Activated CD4-positive, alpha-beta T cell treated with anti-CD3 and anti-CD28 coated beads for 36 hours (primary cell): ENCODE measurements at regions not wholly inside any gene's neighbourhood (a gene's known extent, or its start where the extent isn't known, plus 50 kb on each side); places are given as distances from the start of the nearest gene placed in this dataset.

Source experiments
- ATAC-seq: fragments of 200-7000 bp; cut with Tn5 transposase; one replicate; pipeline ENCODE4 v1.10.0; 2021; ENCODE audit warnings: mild to moderate bottlenecking, moderate library complexity
- CTCF ChIA-PET: fragments of 350-600 bp; sonication (Branson Sonifier 250); formaldehyde crosslinking; loops from one replicate; lab custom pipeline; 2021; ENCODE audit warnings: antibody characterized with exemption; lab: Charles Lee
- POLR2A ChIA-PET: fragments of 350-600 bp; sonication (Branson Sonifier 250); formaldehyde crosslinking; loops from one replicate; lab custom pipeline; 2021; ENCODE audit warnings: antibody characterized with exemption, inconsistent platforms; lab: Charles Lee
- DNase-seq: peaks from one replicate; pipeline ENCODE4 v3.0.0-alpha.2; 2020
- H3K27ac Mint-ChIP-seq: one replicate; pipeline ENCODE4 v1.8.0; 2021; ENCODE audit warnings: mixed read lengths
- H3K27me3 Mint-ChIP-seq: one replicate; pipeline ENCODE4 v1.8.0; 2021; ENCODE audit warnings: mixed read lengths
- H3K36me3 Mint-ChIP-seq: one replicate; pipeline ENCODE4 v1.8.0; 2021; ENCODE audit warnings: low read depth, mixed read lengths
- H3K4me1 Mint-ChIP-seq: one replicate; pipeline ENCODE4 v1.8.0; 2021; ENCODE audit warnings: mixed read lengths
- H3K4me3 Mint-ChIP-seq: one replicate; pipeline ENCODE4 v1.8.0; 2021; ENCODE audit warnings: mild to moderate bottlenecking, moderate library complexity, mixed read lengths
- H3K9me3 Mint-ChIP-seq: one replicate; pipeline ENCODE4 v1.8.0; 2021; ENCODE audit warnings: low read depth, mixed read lengths
- intact Hi-C, 2 experiments: fragments of 100-400 bp; cut with DNase I in 1 of 2; cut with micrococcal nuclease in 1 of 2; formaldehyde crosslinking; loops; one replicate each; pipeline versions ENCODE4 v1.14.2 to v1.15.1; 2022 to 2024; cut with DNase I, micrococcal nuclease

DNA sequence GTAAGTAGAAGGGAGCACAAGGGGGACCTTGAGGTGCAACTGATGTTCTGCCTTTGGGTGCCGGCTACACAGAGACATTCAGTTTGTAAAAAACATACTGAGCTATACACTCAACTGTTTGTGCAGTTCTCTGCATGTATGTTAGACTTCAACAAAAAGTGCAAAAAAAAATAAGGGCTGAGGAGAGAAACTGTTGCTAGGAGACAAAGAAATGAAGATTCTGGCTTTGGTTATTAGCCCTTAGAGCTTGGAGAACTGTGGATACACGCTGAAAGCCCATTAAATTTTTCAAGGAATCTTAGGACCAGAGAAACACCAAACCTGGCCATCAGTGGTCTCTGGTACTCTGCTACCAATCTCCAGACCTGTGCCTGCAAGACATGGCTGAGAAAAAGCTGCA, 207.6 kb upstream of the NSMCE3 start:
- ATAC-seq (no peak), DNase-seq (no peak)
- intact Hi-C loops: no loop called here
- H3K9me3 Mint-ChIP-seq: no peaks in the 10 kb centered on the region
- H3K4me1 Mint-ChIP-seq: no peaks in the 10 kb centered on the region
- POLR2A ChIA-PET: no interaction called here
- H3K27me3 Mint-ChIP-seq: peaks cover 2% of the 10 kb centered on the region
- H3K4me3 Mint-ChIP-seq: no peak overlapping the region
- CTCF ChIA-PET: no interaction called here
- H3K36me3 Mint-ChIP-seq: no peaks in the 10 kb centered on the region
- no peak overlapping the region for H3K27ac Mint-ChIP-seq

DNA sequence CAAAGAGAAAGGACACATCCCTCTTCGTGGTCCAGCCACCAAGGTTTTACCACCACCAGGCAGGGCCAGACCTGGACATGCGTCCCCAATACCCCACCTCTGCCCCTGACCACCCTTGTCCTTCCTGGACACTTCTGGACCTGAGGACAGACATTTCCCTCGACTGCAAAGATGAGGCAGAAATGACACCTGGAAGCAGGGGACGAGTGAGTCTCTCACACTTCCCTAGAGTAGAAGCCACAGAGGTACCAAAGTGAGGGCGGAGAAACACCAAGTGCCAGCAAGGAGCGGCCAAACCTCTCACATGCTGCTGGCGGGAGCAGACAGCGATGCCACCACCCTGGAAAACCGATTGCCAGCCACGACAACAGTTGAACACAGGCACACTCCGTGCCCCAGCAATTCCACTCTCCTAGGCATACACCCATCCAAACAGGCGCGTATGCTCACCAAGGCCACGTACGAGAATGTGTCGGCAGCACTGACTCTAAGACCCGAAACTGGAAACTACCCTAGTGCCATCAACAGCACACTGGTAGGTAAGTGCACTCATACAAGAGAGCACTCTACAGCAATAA, 207.0 kb upstream of the NSMCE3 start:
- ChIA-PET CTCF (no interaction called here), POLR2A (no interaction called here)
- no peaks in the 10 kb centered on the region for H3K4me1 Mint-ChIP-seq
- DNase-seq (no peak), ATAC-seq (no peak)
- no peak overlapping the region for H3K4me3 Mint-ChIP-seq
- H3K9me3 Mint-ChIP-seq: no peaks in the 10 kb centered on the region
- no peak overlapping the region for H3K27ac Mint-ChIP-seq
- intact Hi-C loops: no loop called here
- peaks cover 2% of the 10 kb centered on the region for H3K27me3 Mint-ChIP-seq
- no peaks in the 10 kb centered on the region for H3K36me3 Mint-ChIP-seq

DNA sequence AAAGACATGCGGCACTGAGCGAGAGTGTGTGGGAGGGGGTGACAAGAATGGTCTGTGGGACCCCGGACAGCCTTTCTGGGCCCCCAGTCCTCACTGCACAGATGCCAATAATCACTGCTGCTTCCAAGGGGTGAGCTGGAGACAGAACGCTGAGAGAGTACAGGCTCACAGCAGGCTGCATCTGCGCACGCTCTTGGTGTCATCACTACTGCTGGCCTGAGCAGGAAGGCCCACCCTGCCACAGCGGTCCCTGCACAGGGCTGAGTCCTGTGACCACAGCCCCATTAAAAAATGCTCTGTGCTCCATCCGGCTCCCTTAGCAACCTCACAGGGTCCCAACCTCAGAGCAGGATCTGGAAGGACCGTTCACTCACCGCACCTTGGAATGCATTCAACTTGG, 205.5 kb upstream of the NSMCE3 start:
- Mint-ChIP-seq H3K27ac (no peak overlapping the region), H3K27me3 (peaks cover 2% of the 10 kb centered on the region), H3K36me3 (no peaks in the 10 kb centered on the region), H3K4me1 (no peaks in the 10 kb centered on the region), H3K9me3 (no peaks in the 10 kb centered on the region), H3K4me3 (no peak overlapping the region)
- POLR2A ChIA-PET: no interaction called here
- CTCF ChIA-PET: no interaction called here
- intact Hi-C loops: no loop called here
- DNase-seq (no peak), ATAC-seq (no peak)

DNA sequence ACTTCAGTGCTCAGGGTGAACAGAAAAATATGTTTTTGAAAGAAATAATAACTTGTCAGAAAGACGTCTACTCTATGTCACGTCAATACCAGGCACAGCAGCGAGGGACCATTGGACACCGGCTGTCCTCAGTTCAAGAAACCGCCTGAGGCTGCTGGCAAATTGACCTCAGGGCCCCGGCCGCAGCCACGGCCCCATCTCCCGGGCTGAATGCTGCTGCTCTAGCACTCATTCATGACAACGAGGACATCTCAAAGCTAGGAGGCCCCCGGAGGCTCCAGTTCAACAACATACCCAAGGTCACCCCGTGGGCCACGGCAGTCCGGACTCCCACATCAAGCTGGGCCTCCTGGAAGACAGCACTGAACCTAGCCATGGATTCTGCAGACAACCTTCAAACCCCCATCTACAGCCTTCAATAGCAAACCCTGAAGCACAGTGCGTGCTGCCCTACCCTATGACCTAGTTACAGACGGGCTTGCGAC, 204.0 kb upstream of the NSMCE3 start:
- ChIA-PET CTCF (no interaction called here), POLR2A (no interaction called here)
- Mint-ChIP-seq H3K36me3 (no peaks in the 10 kb centered on the region), H3K27ac (no peak overlapping the region), H3K4me3 (no peak overlapping the region), H3K9me3 (no peaks in the 10 kb centered on the region), H3K4me1 (no peaks in the 10 kb centered on the region), H3K27me3 (no peaks in the 10 kb centered on the region)
- no peak for DNase-seq
- intact Hi-C loops: no loop called here
- ATAC-seq: no peak

DNA sequence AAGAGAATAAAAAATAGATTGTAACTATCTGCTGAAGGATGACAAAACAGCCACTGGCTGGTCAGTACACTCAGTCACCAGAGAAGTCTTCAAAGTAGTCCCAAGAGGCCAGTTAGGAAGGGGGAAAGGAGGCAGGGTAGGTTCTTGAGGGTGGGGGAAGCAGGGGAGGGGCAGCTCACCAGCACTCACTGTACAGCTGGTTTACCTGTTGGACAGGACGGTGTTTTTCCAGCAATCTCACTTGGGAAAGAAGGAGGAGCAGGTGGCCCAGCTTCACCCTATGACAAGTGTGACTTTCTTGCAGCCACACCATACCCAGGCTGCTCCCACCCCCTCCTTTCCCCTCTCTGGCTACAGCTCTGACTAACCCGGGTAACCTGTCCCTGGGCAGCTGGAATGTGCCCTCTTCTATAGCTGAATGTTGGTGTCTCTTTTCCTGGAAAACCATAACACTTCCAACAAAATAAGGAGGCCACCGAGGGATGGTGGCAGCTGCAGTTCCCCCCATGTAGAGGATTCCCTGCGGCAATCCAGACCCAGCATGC, 203.4 kb upstream of the NSMCE3 start:
- no peaks in the 10 kb centered on the region for H3K9me3 Mint-ChIP-seq
- no peaks in the 10 kb centered on the region for H3K4me1 Mint-ChIP-seq
- no peaks in the 10 kb centered on the region for H3K36me3 Mint-ChIP-seq
- no peak overlapping the region for H3K27ac Mint-ChIP-seq
- DNase-seq (no peak), ATAC-seq (no peak)
- intact Hi-C loops: no loop called here
- ChIA-PET POLR2A (no interaction called here), CTCF (no interaction called here)
- H3K4me3 Mint-ChIP-seq: no peak overlapping the region
- H3K27me3 Mint-ChIP-seq: no peaks in the 10 kb centered on the region

DNA sequence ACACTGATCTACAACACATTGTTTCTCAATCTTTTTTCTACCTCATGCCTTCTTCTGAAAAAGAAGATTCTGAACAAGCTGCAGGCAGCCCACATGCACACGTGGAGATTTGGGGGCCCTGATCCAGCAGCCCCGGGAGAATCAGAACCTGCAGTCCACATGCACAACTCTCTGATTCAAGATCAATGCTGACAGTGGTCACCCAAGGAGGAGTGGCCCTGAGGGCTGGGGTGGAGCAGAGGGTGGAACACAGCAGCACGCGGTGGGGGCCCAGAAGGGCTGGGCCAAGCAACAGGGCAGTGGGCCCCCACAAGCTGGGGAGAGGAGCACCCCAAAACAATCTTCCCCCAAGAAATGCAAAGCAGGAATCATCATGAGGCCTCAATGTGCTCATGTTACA, 202.1 kb upstream of the NSMCE3 start:
- no peak for ATAC-seq
- intact Hi-C loops: no loop called here
- H3K36me3 Mint-ChIP-seq: no peaks in the 10 kb centered on the region
- H3K4me3 Mint-ChIP-seq: no peak overlapping the region
- H3K27ac Mint-ChIP-seq: no peak overlapping the region
- H3K4me1 Mint-ChIP-seq: no peaks in the 10 kb centered on the region
- no peaks in the 10 kb centered on the region for H3K9me3 Mint-ChIP-seq
- POLR2A ChIA-PET: no interaction called here
- DNase-seq: no peak
- CTCF ChIA-PET: no interaction called here
- H3K27me3 Mint-ChIP-seq: no peaks in the 10 kb centered on the region

DNA sequence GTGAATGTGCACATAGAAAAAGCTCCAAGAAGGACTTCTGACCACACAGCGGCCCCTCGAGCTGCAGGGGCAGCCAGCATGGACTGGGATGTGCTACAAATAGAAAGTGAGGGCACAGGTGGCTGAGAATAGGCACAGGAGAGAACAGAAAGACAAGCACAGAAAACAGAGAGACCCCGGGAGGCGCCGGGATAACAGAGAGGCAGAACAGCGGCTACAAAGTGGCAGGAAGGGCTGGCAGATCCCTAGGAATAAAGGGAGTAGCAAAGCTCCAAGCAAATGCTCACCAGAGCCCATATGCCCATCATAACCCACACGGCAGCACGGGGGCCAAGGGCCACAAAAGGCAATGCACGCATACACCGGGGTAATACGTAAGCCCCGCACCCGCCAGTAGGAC, 201.7 kb upstream of the NSMCE3 start:
- ChIA-PET POLR2A (no interaction called here), CTCF (no interaction called here)
- no peaks in the 10 kb centered on the region for H3K27me3 Mint-ChIP-seq

DNA sequence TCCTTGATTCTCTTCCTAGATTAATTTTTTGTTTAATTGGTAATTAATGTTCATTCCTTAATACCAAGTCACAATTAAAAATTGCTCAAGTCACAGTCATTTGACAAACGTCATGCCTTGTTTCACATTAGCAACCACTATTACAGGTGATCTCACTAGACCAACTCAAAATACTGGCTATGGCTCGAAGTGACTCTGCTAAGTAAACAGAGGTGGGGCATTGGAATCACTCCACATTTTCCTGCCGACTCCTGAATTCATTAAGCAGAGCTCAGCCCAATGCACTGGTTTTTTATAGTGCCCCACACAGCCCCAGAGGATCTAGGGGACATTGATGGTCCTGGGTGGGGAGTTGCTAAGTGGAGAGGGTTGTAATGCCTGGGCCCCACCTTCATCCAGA, 201.2 kb upstream of the NSMCE3 start:
- Mint-ChIP-seq H3K27ac (no peak overlapping the region), H3K36me3 (no peaks in the 10 kb centered on the region), H3K9me3 (no peaks in the 10 kb centered on the region), H3K27me3 (peaks cover 4% of the 10 kb centered on the region), H3K4me3 (no peak overlapping the region), H3K4me1 (no peaks in the 10 kb centered on the region)
- DNase-seq (no peak), ATAC-seq (no peak)
- ChIA-PET POLR2A (no interaction called here), CTCF (no interaction called here)
- intact Hi-C loops: no loop called here

More for the DNA sequence above, 201.7 kb upstream of the NSMCE3 start:
- DNase-seq: no peak
- no peak overlapping the region for H3K4me3 Mint-ChIP-seq
- H3K27ac Mint-ChIP-seq: no peak overlapping the region
- H3K4me1 Mint-ChIP-seq: no peaks in the 10 kb centered on the region
- H3K36me3 Mint-ChIP-seq: no peaks in the 10 kb centered on the region
- ATAC-seq: no peak
- intact Hi-C loops: no loop called here
- no peaks in the 10 kb centered on the region for H3K9me3 Mint-ChIP-seq

DNA sequence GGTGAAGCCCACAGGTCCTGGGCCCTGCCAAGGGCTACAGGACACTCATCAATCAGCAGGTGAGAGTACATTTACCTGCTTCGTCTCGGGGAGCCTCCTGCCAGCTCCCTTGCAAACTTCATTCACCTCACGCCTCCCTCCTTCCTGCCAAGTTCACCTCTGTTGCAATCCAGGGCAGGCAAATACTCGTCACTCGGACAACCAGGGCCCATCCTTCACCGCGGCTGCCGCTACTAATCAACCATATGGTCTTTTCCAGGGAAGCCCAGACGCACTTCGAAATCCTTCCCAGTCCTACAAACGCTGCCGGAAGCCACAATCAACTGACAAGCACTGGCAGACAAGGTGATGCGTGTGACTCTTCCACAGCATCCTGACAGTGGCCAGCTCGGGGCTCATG, 200.7 kb upstream of the NSMCE3 start:
- H3K27me3 Mint-ChIP-seq: peaks cover 4% of the 10 kb centered on the region
- no peak overlapping the region for H3K4me3 Mint-ChIP-seq
- ChIA-PET POLR2A (no interaction called here), CTCF (interaction anchor here (0.6 kb wide), 1 partner anchor 299 kb away, joined by 3 read pairs; no protein-coding TSS in a partner anchor)
- DNase-seq: no peak
- no peak overlapping the region for H3K27ac Mint-ChIP-seq
- intact Hi-C loops: no loop called here
- no peaks in the 10 kb centered on the region for H3K36me3 Mint-ChIP-seq
- no peaks in the 10 kb centered on the region for H3K4me1 Mint-ChIP-seq
- ATAC-seq: no peak
- no peaks in the 10 kb centered on the region for H3K9me3 Mint-ChIP-seq

DNA sequence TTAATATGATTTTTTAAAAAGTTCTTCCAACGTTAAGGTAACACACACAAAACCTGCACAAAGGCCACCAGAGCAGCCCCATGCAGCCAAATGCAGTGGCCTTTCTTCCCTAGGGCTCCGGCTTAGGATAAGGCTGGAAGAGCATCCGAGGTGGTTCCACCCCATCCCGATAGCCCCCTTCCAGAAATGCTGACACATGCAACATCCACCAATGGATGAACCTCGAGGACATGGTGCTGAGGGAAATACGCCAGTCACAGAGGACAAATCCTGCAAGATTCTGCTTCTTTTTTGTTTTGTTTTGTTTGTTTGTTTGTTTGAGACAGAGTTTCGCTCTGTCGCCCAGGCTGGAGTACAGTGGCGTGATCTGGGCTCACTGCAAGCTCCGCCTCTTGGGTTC, 199.3 kb upstream of the NSMCE3 start:
- Mint-ChIP-seq H3K4me3 (no peak overlapping the region), H3K27me3 (peaks cover 4% of the 10 kb centered on the region)
- CTCF ChIA-PET: no interaction called here

DNA sequence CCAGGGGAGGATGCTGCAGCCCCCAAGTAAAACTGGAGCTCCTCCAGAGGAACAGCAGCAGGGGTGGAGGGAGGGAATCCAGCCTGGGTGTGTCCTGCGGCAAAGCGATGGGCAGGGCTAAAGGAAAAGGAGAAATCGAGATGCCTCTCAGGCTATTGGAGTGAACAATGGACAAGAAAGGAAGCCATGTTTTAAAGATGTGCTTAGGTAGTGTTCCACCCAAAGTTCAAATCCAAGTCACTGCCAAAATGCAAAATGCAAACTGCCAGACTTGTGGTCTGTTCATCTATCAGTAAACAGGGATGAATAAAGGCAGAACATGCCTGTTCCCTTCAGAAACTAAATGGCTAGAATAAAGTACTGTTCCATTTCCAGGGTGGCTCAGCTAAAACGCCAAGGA, 197.5 kb upstream of the NSMCE3 start:
- no peak overlapping the region for H3K27ac Mint-ChIP-seq
- H3K36me3 Mint-ChIP-seq: no peaks in the 10 kb centered on the region
- no peaks in the 10 kb centered on the region for H3K9me3 Mint-ChIP-seq
- peaks cover 4% of the 10 kb centered on the region for H3K27me3 Mint-ChIP-seq
- H3K4me3 Mint-ChIP-seq: no peak overlapping the region
- ATAC-seq (no peak), DNase-seq (no peak)
- no peaks in the 10 kb centered on the region for H3K4me1 Mint-ChIP-seq
- intact Hi-C loops: no loop called here
- POLR2A ChIA-PET: no interaction called here
- CTCF ChIA-PET: no interaction called here

More for the DNA sequence above, 199.3 kb upstream of the NSMCE3 start:
- intact Hi-C loops: no loop called here
- Mint-ChIP-seq H3K36me3 (no peaks in the 10 kb centered on the region), H3K9me3 (no peaks in the 10 kb centered on the region), H3K4me1 (no peaks in the 10 kb centered on the region), H3K27ac (no peak overlapping the region)
- no peak for ATAC-seq
- DNase-seq: no peak
- POLR2A ChIA-PET: no interaction called here

DNA sequence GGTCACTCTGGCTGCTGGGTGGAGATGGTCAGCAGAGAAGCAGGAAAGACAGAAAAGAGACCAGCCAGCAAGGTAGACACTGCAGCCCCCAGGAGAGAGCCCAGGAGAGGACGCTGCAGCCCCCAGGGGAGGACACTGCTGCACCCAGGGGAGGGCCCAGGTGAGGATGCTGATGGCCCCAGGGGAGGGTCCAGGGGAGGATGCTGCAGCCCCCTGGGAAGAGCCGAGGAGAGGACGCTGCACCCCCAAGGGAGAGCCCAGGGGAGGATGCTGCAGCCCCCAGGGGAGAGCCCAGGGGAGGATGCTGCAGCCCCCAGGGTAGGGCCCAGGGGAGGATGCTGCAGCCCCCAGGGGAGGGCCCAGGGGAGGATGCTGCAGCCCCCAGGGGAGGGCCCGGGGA, 196.7 kb upstream of the NSMCE3 start:
- POLR2A ChIA-PET: no interaction called here
- no peaks in the 10 kb centered on the region for H3K36me3 Mint-ChIP-seq

More for the DNA sequence above, 196.7 kb upstream of the NSMCE3 start:
- CTCF ChIA-PET: no interaction called here
- H3K27ac Mint-ChIP-seq: no peak overlapping the region
- ATAC-seq: no peak
- intact Hi-C loops: no loop called here
- peaks cover 8% of the 10 kb centered on the region for H3K27me3 Mint-ChIP-seq
- H3K9me3 Mint-ChIP-seq: no peaks in the 10 kb centered on the region
- no peak overlapping the region for H3K4me3 Mint-ChIP-seq
- no peak for DNase-seq
- no peaks in the 10 kb centered on the region for H3K4me1 Mint-ChIP-seq
